SKM-1 (cell line): ENCODE measurements at regions not wholly inside any gene's neighbourhood (a gene's known extent, or its start where the extent isn't known, plus 50 kb on each side); places are given as distances from the start of the nearest gene placed in this dataset.

Source experiments
- DNase-seq: peaks from one replicate; lab custom pipeline; 2025; ENCODE audit not compliant: unreplicated experiment; lab: John Stamatoyannopoulos, UW

- no peak for DNase-seq
Observed at GRCh38 chr11:119831011-119831410, 102.0 kb upstream of the NECTIN1 start.

GRCh38 chr11:119830400-119830799 is 101.4 kb upstream of the NECTIN1 start:
- no peak for DNase-seq

- DNase-seq: no peak
Observed at GRCh38 chr11:119829402-119829801, 100.4 kb upstream of the NECTIN1 start.

- DNase-seq: no peak
Observed at GRCh38 chr11:119828819-119829218, 99.8 kb upstream of the NECTIN1 start.

GRCh38 chr11:119828006-119828405 is 99.0 kb upstream of the NECTIN1 start:
- DNase-seq: no peak

- no peak for DNase-seq
Observed at GRCh38 chr11:119827113-119827512, 98.1 kb upstream of the NECTIN1 start.

- no peak for DNase-seq
Observed at GRCh38 chr11:119823077-119823476, 94.1 kb upstream of the NECTIN1 start.

- DNase-seq: no peak
Observed at GRCh38 chr11:119816660-119817059, 87.7 kb upstream of the NECTIN1 start.

- no peak for DNase-seq
Observed at GRCh38 chr11:119814766-119815165, 85.8 kb upstream of the NECTIN1 start.

GRCh38 chr11:119810478-119811232 is 81.7 kb upstream of the NECTIN1 start:
- no peak for DNase-seq

GRCh38 chr11:119809346-119809745 is 80.3 kb upstream of the NECTIN1 start:
- no peak for DNase-seq

GRCh38 chr11:119808407-119809185 is 79.6 kb upstream of the NECTIN1 start:
- DNase-seq: no peak

- no peak for DNase-seq
Observed at GRCh38 chr11:119807841-119808240, 78.8 kb upstream of the NECTIN1 start.

GRCh38 chr11:119807402-119807801 is 78.4 kb upstream of the NECTIN1 start:
- no peak for DNase-seq

- no peak for DNase-seq
Observed at GRCh38 chr11:119806064-119806915, 77.3 kb upstream of the NECTIN1 start.

- no peak for DNase-seq
Observed at GRCh38 chr11:119805663-119806062, 76.7 kb upstream of the NECTIN1 start.

GRCh38 chr11:119804698-119805097 is 75.7 kb upstream of the NECTIN1 start:
- DNase-seq: no peak

- DNase-seq: no peak
Observed at GRCh38 chr11:119803726-119804294, 74.8 kb upstream of the NECTIN1 start.

- DNase-seq: no peak
Observed at GRCh38 chr11:119803139-119803538, 74.1 kb upstream of the NECTIN1 start.

- DNase-seq: no peak
Observed at GRCh38 chr11:119802670-119803069, 73.7 kb upstream of the NECTIN1 start.

- DNase-seq: no peak
Observed at GRCh38 chr11:119800619-119801018, 71.6 kb upstream of the NECTIN1 start.
